ENCODE measurements at regions not wholly inside any gene's neighbourhood (a gene's known extent, or its start where the extent isn't known, plus 50 kb on each side); places are given as distances from the start of the nearest gene placed in this dataset.

GRCh38 chr4:102440498-102440897 is 60.7 kb upstream of the NFKB1 start:
- no peak for TF ChIP-seq CTCF (IDR thresholded peaks at IDR 0.05)
- TF ChIP-seq POLR2A (IDR thresholded peaks at IDR 0.05), result no peak
